Nephron (organoid): ENCODE measurements at regions not wholly inside any gene's neighbourhood (a gene's known extent, or its start where the extent isn't known, plus 50 kb on each side); places are given as distances from the start of the nearest gene placed in this dataset.

Experiments used
- H3K27ac Mint-ChIP-seq, 3 experiments: 2 replicates each; pipeline ENCODE4 v1.8.0; 2020; ENCODE audit warnings: mixed read lengths in 3 of 3, mild to moderate bottlenecking in 2 of 3, moderate library complexity in 1 of 3
- H3K27me3 Mint-ChIP-seq: 2 replicates; pipeline ENCODE4 v1.8.0; 2021; ENCODE audit warnings: low read depth, mild to moderate bottlenecking, moderate library complexity, mixed read lengths
- H3K36me3 Mint-ChIP-seq: 2 replicates; pipeline ENCODE4 v1.8.0; 2020; ENCODE audit warnings: low read depth, mixed read lengths
- H3K4me1 Mint-ChIP-seq: 2 replicates; pipeline ENCODE4 v1.8.0; 2020; ENCODE audit warnings: mixed read lengths
- H3K4me3 Mint-ChIP-seq, 3 experiments: 2 replicates each; pipeline ENCODE4 v1.8.0; 2020; ENCODE audit warnings: mild to moderate bottlenecking in 3 of 3, mixed read lengths in 3 of 3, moderate library complexity in 2 of 3
- H3K9me3 Mint-ChIP-seq: 2 replicates; pipeline ENCODE4 v1.8.0; 2020; ENCODE audit warnings: mixed read lengths
- CTCF ChIP-seq, 3 experiments: fragments of 200-600 bp; sonication (generic); IDR thresholded peaks; one replicate each; pipeline ENCODE4 v1.5.0; 2021; ENCODE audit warnings: antibody characterized with exemption in 3 of 3; ENCODE audit not compliant: unreplicated experiment in 3 of 3

GRCh38 chr3:176632925-176633324 is 564.4 kb downstream of the TBL1XR1 start:
- Mint-ChIP-seq H3K27me3 (no peaks in the 10 kb centered on the region), H3K9me3 (no peaks in the 10 kb centered on the region), H3K27ac (peak overlapping the region in 1 of 3 experiments; percentile 54), H3K4me1 (no peaks in the 10 kb centered on the region), H3K36me3 (no peaks in the 10 kb centered on the region), H3K4me3 (no peak overlapping the region)
- TF ChIP-seq CTCF (IDR thresholded peaks at IDR 0.05; ENCODE audit: unreplicated experiment in 3 of 3), result no peak

DNA sequence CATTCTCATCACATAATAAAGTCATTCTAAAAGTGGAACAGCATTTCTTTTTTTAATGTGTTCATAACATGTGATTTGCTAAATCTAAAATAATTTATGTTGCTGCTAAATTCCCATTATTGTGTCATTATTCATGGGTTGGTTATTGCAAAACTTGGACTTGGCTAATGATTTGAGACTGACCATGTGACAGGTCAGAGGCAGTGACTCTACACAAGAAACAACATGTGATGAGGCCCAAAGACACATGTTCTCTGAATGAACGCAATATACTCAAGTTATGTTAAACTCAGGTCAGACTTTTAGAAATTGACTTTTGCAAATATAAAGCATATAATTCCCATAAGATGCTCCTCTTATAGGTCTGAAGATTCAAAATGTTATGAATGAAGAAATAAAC is 566.1 kb downstream of the TBL1XR1 start:
- Mint-ChIP-seq H3K4me3 (no peak overlapping the region), H3K27me3 (no peaks in the 10 kb centered on the region), H3K4me1 (no peaks in the 10 kb centered on the region), H3K9me3 (no peaks in the 10 kb centered on the region), H3K27ac (no peak overlapping the region), H3K36me3 (no peaks in the 10 kb centered on the region)
- no peak for TF ChIP-seq CTCF (IDR thresholded peaks at IDR 0.05; ENCODE audit: unreplicated experiment in 3 of 3)

DNA sequence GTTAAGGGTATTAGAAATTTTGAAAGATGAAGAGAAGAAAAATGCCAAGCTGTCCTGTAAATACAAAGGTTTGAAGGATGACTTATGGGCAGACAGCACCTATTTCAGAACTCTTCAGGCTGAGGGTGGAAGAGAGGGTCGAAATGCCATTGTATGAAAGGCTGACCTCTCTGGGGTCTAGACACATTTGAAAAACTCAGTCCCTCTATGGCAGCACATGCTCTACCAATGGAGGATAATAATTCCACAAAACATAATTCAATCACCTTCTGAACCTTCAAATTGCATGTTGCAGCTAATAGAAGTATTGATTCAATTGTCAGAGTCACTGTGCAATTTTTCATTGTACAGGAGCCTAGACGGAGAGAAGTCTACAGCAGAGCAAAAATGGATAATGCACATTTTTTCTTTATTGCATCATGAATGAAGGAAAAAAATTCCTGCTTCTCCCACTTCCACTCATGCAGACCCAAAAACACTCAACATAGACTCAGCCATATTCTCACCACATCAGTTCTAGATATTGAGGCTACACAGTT is 569.1 kb downstream of the TBL1XR1 start:
- Mint-ChIP-seq H3K4me1 (no peaks in the 10 kb centered on the region), H3K27me3 (no peaks in the 10 kb centered on the region), H3K36me3 (no peaks in the 10 kb centered on the region)

GRCh38 chr3:176623468-176624150 is 573.7 kb downstream of the TBL1XR1 start:
- H3K27ac Mint-ChIP-seq, result no peak overlapping the region
- no peaks in the 10 kb centered on the region for H3K36me3 Mint-ChIP-seq
- no peak for TF ChIP-seq CTCF (IDR thresholded peaks at IDR 0.05; ENCODE audit: unreplicated experiment in 3 of 3)
- no peak overlapping the region for H3K4me3 Mint-ChIP-seq
- H3K9me3 Mint-ChIP-seq, result no peaks in the 10 kb centered on the region
- H3K27me3 Mint-ChIP-seq, result no peaks in the 10 kb centered on the region
- no peaks in the 10 kb centered on the region for H3K4me1 Mint-ChIP-seq

More for the DNA sequence above, 569.1 kb downstream of the TBL1XR1 start:
- TF ChIP-seq CTCF (IDR thresholded peaks at IDR 0.05; ENCODE audit: unreplicated experiment in 3 of 3), result no peak
- Mint-ChIP-seq H3K4me3 (no peak overlapping the region), H3K27ac (no peak overlapping the region), H3K9me3 (no peaks in the 10 kb centered on the region)

- Mint-ChIP-seq H3K9me3 (no peaks in the 10 kb centered on the region), H3K27me3 (no peaks in the 10 kb centered on the region), H3K36me3 (no peaks in the 10 kb centered on the region), H3K27ac (no peak overlapping the region), H3K4me1 (no peaks in the 10 kb centered on the region), H3K4me3 (no peak overlapping the region)
- no peak for TF ChIP-seq CTCF (IDR thresholded peaks at IDR 0.05; ENCODE audit: unreplicated experiment in 3 of 3)
These were observed 577.4 kb downstream of the TBL1XR1 start for GRCh38 chr3:176619833-176620232.

- H3K27me3 Mint-ChIP-seq, result no peaks in the 10 kb centered on the region
- no peak overlapping the region for H3K27ac Mint-ChIP-seq
- H3K4me3 Mint-ChIP-seq, result no peak overlapping the region
- no peak for TF ChIP-seq CTCF (IDR thresholded peaks at IDR 0.05; ENCODE audit: unreplicated experiment in 3 of 3)
- no peaks in the 10 kb centered on the region for H3K9me3 Mint-ChIP-seq
- H3K4me1 Mint-ChIP-seq, result no peaks in the 10 kb centered on the region
- no peaks in the 10 kb centered on the region for H3K36me3 Mint-ChIP-seq
These were observed 581.5 kb downstream of the TBL1XR1 start for GRCh38 chr3:176615826-176616225.
